Osteocyte (in vitro differentiated cells): ENCODE measurements at regions not wholly inside any gene's neighbourhood (a gene's known extent, or its start where the extent isn't known, plus 50 kb on each side); places are given as distances from the start of the nearest gene placed in this dataset.

Experiments used
- DNase-seq: peaks from one replicate; pipeline ENCODE4 v3.0.0; 2021; ENCODE audit warnings: mixed read lengths; ENCODE audit not compliant: unreplicated experiment; ENCODE audit errors: extremely low spot score
- H3K27ac Mint-ChIP-seq: one replicate; pipeline ENCODE4 v1.8.0; 2021; ENCODE audit warnings: mild to moderate bottlenecking, mixed read lengths; ENCODE audit not compliant: unreplicated experiment
- H3K27me3 Mint-ChIP-seq: one replicate; pipeline ENCODE4 v1.8.0; 2021; ENCODE audit warnings: mixed read lengths; ENCODE audit not compliant: unreplicated experiment
- H3K36me3 Mint-ChIP-seq: one replicate; pipeline ENCODE4 v1.8.0; 2021; ENCODE audit warnings: mixed read lengths; ENCODE audit not compliant: unreplicated experiment
- H3K4me1 Mint-ChIP-seq: one replicate; pipeline ENCODE4 v1.8.0; 2021; ENCODE audit warnings: mixed read lengths; ENCODE audit not compliant: unreplicated experiment
- H3K4me3 Mint-ChIP-seq: one replicate; pipeline ENCODE4 v1.8.0; 2021; ENCODE audit warnings: mild to moderate bottlenecking, moderate library complexity, mixed read lengths; ENCODE audit not compliant: unreplicated experiment
- H3K9me3 Mint-ChIP-seq: one replicate; pipeline ENCODE4 v1.8.0; 2021; ENCODE audit warnings: mixed read lengths; ENCODE audit not compliant: unreplicated experiment
- CTCF ChIP-seq: fragments of 200-600 bp; sonication (generic); IDR thresholded peaks from 2 replicates; pipeline ENCODE4 v1.5.0; 2021; ENCODE audit warnings: antibody characterized with exemption, mild to moderate bottlenecking, moderate library complexity

GRCh38 chr1:70490153-70490552 lies 79.1 kb downstream of the CTH start:
- H3K27ac Mint-ChIP-seq = no peak overlapping the region
- no peak overlapping the region for H3K4me3 Mint-ChIP-seq
- no peaks in the 10 kb centered on the region for H3K4me1 Mint-ChIP-seq
- H3K27me3 Mint-ChIP-seq = peaks cover 28% of the 10 kb centered on the region
- no peaks in the 10 kb centered on the region for H3K36me3 Mint-ChIP-seq
- H3K9me3 Mint-ChIP-seq = peaks cover 6% of the 10 kb centered on the region
- DNase-seq = no peak
- TF ChIP-seq CTCF = no peak

- H3K4me3 Mint-ChIP-seq = no peak overlapping the region
- H3K4me1 Mint-ChIP-seq = no peaks in the 10 kb centered on the region
- DNase-seq = no peak
- peaks cover 37% of the 10 kb centered on the region for H3K27me3 Mint-ChIP-seq
- peaks cover 1% of the 10 kb centered on the region for H3K9me3 Mint-ChIP-seq
- H3K27ac Mint-ChIP-seq = no peak overlapping the region
- no peak for TF ChIP-seq CTCF
- H3K36me3 Mint-ChIP-seq = no peaks in the 10 kb centered on the region
Measured at GRCh38 chr1:70495370-70495769, 84.3 kb downstream of the CTH start.

GRCh38 chr1:70496181-70496580 lies 85.1 kb downstream of the CTH start:
- no peak overlapping the region for H3K27ac Mint-ChIP-seq
- no peak for DNase-seq
- no peaks in the 10 kb centered on the region for H3K4me1 Mint-ChIP-seq

GRCh38 chr1:70497152-70497551 lies 86.1 kb downstream of the CTH start:
- TF ChIP-seq CTCF = no peak
- Mint-ChIP-seq H3K4me1 (no peaks in the 10 kb centered on the region), H3K27me3 (peaks cover 28% of the 10 kb centered on the region)

More at GRCh38 chr1:70496181-70496580, 85.1 kb downstream of the CTH start:
- H3K9me3 Mint-ChIP-seq = no peaks in the 10 kb centered on the region
- H3K4me3 Mint-ChIP-seq = no peak overlapping the region
- no peaks in the 10 kb centered on the region for H3K36me3 Mint-ChIP-seq
- H3K27me3 Mint-ChIP-seq = peaks cover 37% of the 10 kb centered on the region
- no peak for TF ChIP-seq CTCF

GRCh38 chr1:70498666-70499065 lies 87.6 kb downstream of the CTH start:
- Mint-ChIP-seq H3K9me3 (no peaks in the 10 kb centered on the region), H3K4me3 (no peak overlapping the region), H3K36me3 (no peaks in the 10 kb centered on the region), H3K4me1 (no peaks in the 10 kb centered on the region), H3K27ac (no peak overlapping the region), H3K27me3 (peaks cover 23% of the 10 kb centered on the region)
- DNase-seq = no peak
- TF ChIP-seq CTCF = no peak

More at GRCh38 chr1:70497152-70497551, 86.1 kb downstream of the CTH start:
- no peaks in the 10 kb centered on the region for H3K36me3 Mint-ChIP-seq
- no peak overlapping the region for H3K4me3 Mint-ChIP-seq
- H3K27ac Mint-ChIP-seq = no peak overlapping the region
- H3K9me3 Mint-ChIP-seq = no peaks in the 10 kb centered on the region
- DNase-seq = no peak
